Activated gamma-delta T cell (primary cell): ENCODE measurements at regions not wholly inside any gene's neighbourhood (a gene's known extent, or its start where the extent isn't known, plus 50 kb on each side); places are given as distances from the start of the nearest gene placed in this dataset.
"Not testable (repeated sequence)": the region's sequence is repeated elsewhere in the genome, so short reads cannot be mapped to it uniquely, and the experiment has no call there.

ENCODE experiments used
- DNase-seq: peaks from one replicate; lab custom pipeline; 2025; lab: John Stamatoyannopoulos, UW

GRCh38 chr5:166804223-166804622, 1487.2 kb upstream of the WWC1 start:
- not testable (repeated sequence) for DNase-seq

- DNase-seq, result not testable (repeated sequence)
Measured at GRCh38 chr5:166804693-166805092, 1486.8 kb upstream of the WWC1 start.

- peak; percentile 12 for DNase-seq
Measured at GRCh38 chr5:166810093-166810658, 1481.3 kb upstream of the WWC1 start.

- DNase-seq, result no peak
Measured at GRCh38 chr5:166810721-166811120, 1480.7 kb upstream of the WWC1 start.

- no peak for DNase-seq
Measured at GRCh38 chr5:166823360-166823759, 1468.1 kb upstream of the WWC1 start.

- no peak for DNase-seq
Measured at GRCh38 chr5:166834246-166834645, 1457.2 kb upstream of the WWC1 start.

GRCh38 chr5:166845044-166845443, 1446.4 kb upstream of the WWC1 start:
- no peak for DNase-seq

GRCh38 chr5:166856791-166857190, 1434.7 kb upstream of the WWC1 start:
- no peak for DNase-seq

- DNase-seq, result no peak
Measured at GRCh38 chr5:166860426-166860825, 1431.0 kb upstream of the WWC1 start.

- no peak for DNase-seq
Measured at GRCh38 chr5:166862581-166862980, 1428.9 kb upstream of the WWC1 start.

GRCh38 chr5:166865206-166865605, 1426.2 kb upstream of the WWC1 start:
- no peak for DNase-seq

GRCh38 chr5:166880456-166880855, 1411.0 kb upstream of the WWC1 start:
- no peak for DNase-seq

GRCh38 chr5:166881802-166882201, 1409.6 kb upstream of the WWC1 start:
- DNase-seq, result no peak

- DNase-seq, result no peak
Measured at GRCh38 chr5:166883016-166883415, 1408.4 kb upstream of the WWC1 start.

GRCh38 chr5:166898166-166898565, 1393.3 kb upstream of the WWC1 start:
- no peak for DNase-seq

GRCh38 chr5:166899343-166899742, 1392.1 kb upstream of the WWC1 start:
- no peak for DNase-seq

GRCh38 chr5:166904571-166904970, 1386.9 kb upstream of the WWC1 start:
- no peak for DNase-seq

GRCh38 chr5:166906991-166907713, 1384.3 kb upstream of the WWC1 start:
- no peak for DNase-seq

- no peak for DNase-seq
Measured at GRCh38 chr5:166909040-166909439, 1382.4 kb upstream of the WWC1 start.

GRCh38 chr5:166909926-166910325, 1381.5 kb upstream of the WWC1 start:
- no peak for DNase-seq

- no peak for DNase-seq
Measured at GRCh38 chr5:166910995-166911394, 1380.5 kb upstream of the WWC1 start.

GRCh38 chr5:166916021-166916420, 1375.4 kb upstream of the WWC1 start:
- no peak for DNase-seq

- DNase-seq, result no peak
Measured at GRCh38 chr5:166926138-166926537, 1365.3 kb upstream of the WWC1 start.
